CD4-positive, alpha-beta T cell (primary cell): ENCODE measurements at regions not wholly inside any gene's neighbourhood (a gene's known extent, or its start where the extent isn't known, plus 50 kb on each side); places are given as distances from the start of the nearest gene placed in this dataset.

ENCODE experiments used
- ATAC-seq: fragments of 200-7000 bp; cut with Tn5 transposase; one replicate; pipeline ENCODE4 v1.10.0; 2022; ENCODE audit warnings: mild to moderate bottlenecking; ENCODE audit not compliant: poor library complexity
- CTCF ChIA-PET: fragments of 350-600 bp; sonication (Branson Sonifier 250); formaldehyde crosslinking; loops from one replicate; lab custom pipeline; 2021; ENCODE audit warnings: antibody characterized with exemption, inconsistent platforms; lab: Charles Lee
- POLR2A ChIA-PET: fragments of 350-600 bp; sonication (Branson Sonifier 250); formaldehyde crosslinking; loops from one replicate; lab custom pipeline; 2021; ENCODE audit warnings: antibody characterized with exemption, inconsistent platforms; lab: Charles Lee
- DNase-seq, 14 experiments: peaks; one replicate each; pipeline ENCODE4 v3.0.0-alpha.2; 2013 to 2020; ENCODE audit warnings: mixed read lengths in 2 of 14
- H3K27ac ChIP-seq, 2 donors: one replicate each; pipeline versions ENCODE4 v1.5.1 to v1.7.0; 2013; ENCODE audit warnings: low read length in 2 of 2, low read depth in 1 of 2, mild to moderate bottlenecking in 1 of 2
- H3K27me3 ChIP-seq, 2 experiments: 1 replicate in 1 of 2; 2 replicates in 1 of 2; pipeline versions ENCODE4 v1.6.1 to v1.7.0; 2013; ENCODE audit warnings: low read length in 2 of 2, control low read depth in 1 of 2, mild to moderate bottlenecking in 1 of 2, moderate library complexity in 1 of 2; ENCODE audit not compliant: insufficient read depth in 2 of 2, control insufficient read depth in 1 of 2
- H3K36me3 ChIP-seq: one replicate; pipeline ENCODE4 v1.6.1; 2013; ENCODE audit warnings: low read length, control low read depth; ENCODE audit not compliant: insufficient read depth
- H3K4me1 ChIP-seq: one replicate; pipeline ENCODE4 v1.6.1; 2013; ENCODE audit warnings: low read length, control low read depth; ENCODE audit not compliant: insufficient read depth
- H3K4me3 ChIP-seq: one replicate; pipeline ENCODE4 v1.5.1; 2013; ENCODE audit warnings: mild to moderate bottlenecking, low read length, moderate library complexity
- H3K9me3 ChIP-seq, 2 experiments: 1 replicate in 1 of 2; 2 replicates in 1 of 2; pipeline versions ENCODE4 v1.6.1 to v1.7.0; 2013; ENCODE audit warnings: low read length in 2 of 2, mild to moderate bottlenecking in 2 of 2, control low read depth in 1 of 2, moderate library complexity in 1 of 2; ENCODE audit not compliant: control insufficient read depth in 1 of 2, insufficient read depth in 1 of 2
- H3K27ac Mint-ChIP-seq: one replicate; pipeline ENCODE4 v1.8.0; 2020; ENCODE audit warnings: mixed read lengths
- H3K27me3 Mint-ChIP-seq: one replicate; pipeline ENCODE4 v1.8.0; 2021; ENCODE audit warnings: mixed read lengths
- H3K36me3 Mint-ChIP-seq: one replicate; pipeline ENCODE4 v1.8.0; 2021; ENCODE audit warnings: low read depth, mixed read lengths
- H3K4me1 Mint-ChIP-seq: one replicate; pipeline ENCODE4 v1.8.0; 2021; ENCODE audit warnings: low read depth, mixed read lengths
- H3K4me3 Mint-ChIP-seq: one replicate; pipeline ENCODE4 v1.8.0; 2020; ENCODE audit warnings: mild to moderate bottlenecking, mixed read lengths
- H3K9me3 Mint-ChIP-seq: one replicate; pipeline ENCODE4 v1.8.0; 2020; ENCODE audit warnings: mixed read lengths
- CTCF ChIP-seq: fragments of 200-600 bp; IDR thresholded peaks from one replicate; pipeline ENCODE4 v1.8.0; 2022; ENCODE audit warnings: antibody characterized with exemption, mild to moderate bottlenecking
- intact Hi-C, 2 experiments: fragments of 100-400 bp; cut with DNase I in 1 of 2; cut with micrococcal nuclease in 1 of 2; formaldehyde crosslinking; loops; one replicate each; pipeline versions ENCODE4 v1.15.1 to v1.9.0; 2023 to 2025; cut with DNase I, micrococcal nuclease

DNA sequence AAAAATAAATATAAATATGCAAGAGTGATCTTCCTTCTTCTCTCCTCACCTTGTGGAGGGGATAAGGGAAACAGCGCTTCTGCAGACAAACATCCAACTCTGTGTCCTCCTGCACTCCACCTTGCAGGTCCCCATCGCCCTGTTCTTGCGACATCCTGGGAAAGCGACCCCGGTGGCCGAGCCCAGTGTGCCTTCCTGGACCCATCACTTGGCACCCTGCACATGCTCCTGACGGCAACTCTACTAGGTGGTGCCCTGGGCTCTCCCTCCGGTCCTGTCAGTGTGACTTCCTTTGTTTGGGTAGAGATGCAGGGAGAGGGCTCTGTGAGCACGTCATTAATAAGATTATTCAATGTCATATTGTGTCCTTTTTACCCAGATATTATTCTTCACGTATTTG, 266.0 kb upstream of the ADAMTS16 start:
- no peaks in the 10 kb centered on the region for H3K9me3 Mint-ChIP-seq
- H3K27me3 ChIP-seq = no peaks in the 10 kb centered on the region
- no peak overlapping the region for H3K27ac Mint-ChIP-seq
- intact Hi-C loops = no loop called here
- ATAC-seq (no peak), DNase-seq (no peak)
- H3K27me3 Mint-ChIP-seq = no peaks in the 10 kb centered on the region
- no peaks in the 10 kb centered on the region for H3K4me1 Mint-ChIP-seq
- H3K9me3 ChIP-seq = peaks cover 0 to 19% of the 10 kb centered on the region in 2 experiments
- H3K4me3 Mint-ChIP-seq = no peak overlapping the region
- H3K27ac ChIP-seq = no peak overlapping the region
- H3K36me3 ChIP-seq = no peaks in the 10 kb centered on the region
- H3K4me1 ChIP-seq = no peaks in the 10 kb centered on the region
- no peak overlapping the region for H3K4me3 ChIP-seq
- ChIA-PET POLR2A (no interaction called here), CTCF (no interaction called here)
- no peak for TF ChIP-seq CTCF
- no peaks in the 10 kb centered on the region for H3K36me3 Mint-ChIP-seq

- ChIA-PET CTCF (no interaction called here), POLR2A (no interaction called here)
- peaks cover 0 to 14% of the 10 kb centered on the region in 2 experiments for H3K9me3 ChIP-seq
- no peak for DNase-seq
- Mint-ChIP-seq H3K27me3 (no peaks in the 10 kb centered on the region), H3K4me3 (no peak overlapping the region), H3K4me1 (no peaks in the 10 kb centered on the region), H3K9me3 (no peaks in the 10 kb centered on the region), H3K36me3 (no peaks in the 10 kb centered on the region), H3K27ac (no peak overlapping the region)
- no peaks in the 10 kb centered on the region for H3K36me3 ChIP-seq
- H3K27ac ChIP-seq = no peak overlapping the region
- H3K27me3 ChIP-seq = no peaks in the 10 kb centered on the region
- TF ChIP-seq CTCF = no peak
- H3K4me3 ChIP-seq = no peak overlapping the region
- H3K4me1 ChIP-seq = no peaks in the 10 kb centered on the region
- ATAC-seq = no peak
- intact Hi-C loops = no loop called here
Measured at GRCh38 chr5:4875942-4876341, 264.2 kb upstream of the ADAMTS16 start.

- CTCF ChIA-PET = no interaction called here
- intact Hi-C loops = no loop called here
- no peaks in the 10 kb centered on the region for H3K36me3 ChIP-seq
- H3K4me3 ChIP-seq = no peak overlapping the region
- POLR2A ChIA-PET = no interaction called here
- H3K27ac Mint-ChIP-seq = no peak overlapping the region
- DNase-seq = no peak
- H3K27me3 ChIP-seq = no peaks in the 10 kb centered on the region
- ATAC-seq = no peak
- H3K36me3 Mint-ChIP-seq = no peaks in the 10 kb centered on the region
- H3K9me3 ChIP-seq = peaks cover 0 to 14% of the 10 kb centered on the region in 2 experiments
- H3K4me1 Mint-ChIP-seq = no peaks in the 10 kb centered on the region
- no peaks in the 10 kb centered on the region for H3K9me3 Mint-ChIP-seq
- no peak overlapping the region for H3K4me3 Mint-ChIP-seq
- no peak overlapping the region for H3K27ac ChIP-seq
- no peaks in the 10 kb centered on the region for H3K4me1 ChIP-seq
- H3K27me3 Mint-ChIP-seq = no peaks in the 10 kb centered on the region
- no peak for TF ChIP-seq CTCF
Measured at GRCh38 chr5:4876804-4877203, 263.3 kb upstream of the ADAMTS16 start.
